HG02610 (cell line): ENCODE measurements at regions not wholly inside any gene's neighbourhood (a gene's known extent, or its start where the extent isn't known, plus 50 kb on each side); places are given as distances from the start of the nearest gene placed in this dataset.
"Not testable (repeated sequence)": the region's sequence is repeated elsewhere in the genome, so short reads cannot be mapped to it uniquely, and the experiment has no call there.

ENCODE experiments used
- ATAC-seq: cut with Tn5 transposase; IDR thresholded peaks from one replicate; pipeline ENCODE4 v1.9.1; 2021; ENCODE audit warnings: mild to moderate bottlenecking, moderate library complexity; ENCODE audit not compliant: unreplicated experiment

GRCh38 chr15:81744364-81744763, 301.5 kb downstream of the MEX3B start:
- no peak for ATAC-seq

GRCh38 chr15:81740416-81740815, 305.4 kb downstream of the MEX3B start:
- no peak for ATAC-seq

- no peak for ATAC-seq
These were observed 316.5 kb downstream of the MEX3B start for GRCh38 chr15:81729340-81729739.

GRCh38 chr15:81728726-81729125, 317.1 kb downstream of the MEX3B start:
- ATAC-seq = no peak

GRCh38 chr15:81725590-81725989, 320.2 kb downstream of the MEX3B start:
- ATAC-seq = no peak

GRCh38 chr15:81724536-81724935, 321.3 kb downstream of the MEX3B start:
- ATAC-seq = no peak

- ATAC-seq = no peak
These were observed 322.1 kb downstream of the MEX3B start for GRCh38 chr15:81723701-81724100.

GRCh38 chr15:81723113-81723651, 322.6 kb downstream of the MEX3B start:
- no peak for ATAC-seq

GRCh38 chr15:81716468-81716867, 329.4 kb downstream of the MEX3B start:
- ATAC-seq = not testable (repeated sequence)

GRCh38 chr15:81710328-81710727, 335.5 kb downstream of the MEX3B start:
- ATAC-seq = no peak

- not testable (repeated sequence) for ATAC-seq
These were observed 332.9 kb upstream of the TMC3 start for GRCh38 chr15:81706816-81707346.

- not testable (repeated sequence) for ATAC-seq
These were observed 331.7 kb upstream of the TMC3 start for GRCh38 chr15:81705727-81706126.

GRCh38 chr15:81686021-81686420, 312.0 kb upstream of the TMC3 start:
- no peak for ATAC-seq

- ATAC-seq = no peak
These were observed 311.2 kb upstream of the TMC3 start for GRCh38 chr15:81685237-81685636.

- no peak for ATAC-seq
These were observed 306.8 kb upstream of the TMC3 start for GRCh38 chr15:81680829-81681228.

- ATAC-seq = no peak
These were observed 292.8 kb upstream of the TMC3 start for GRCh38 chr15:81666839-81667238.

- no peak for ATAC-seq
These were observed 287.0 kb upstream of the TMC3 start for GRCh38 chr15:81660976-81661375.

GRCh38 chr15:81653259-81653658, 279.2 kb upstream of the TMC3 start:
- ATAC-seq = no peak

GRCh38 chr15:81645470-81645869, 271.5 kb upstream of the TMC3 start:
- no peak for ATAC-seq

- ATAC-seq = no peak
These were observed 269.8 kb upstream of the TMC3 start for GRCh38 chr15:81643771-81644170.

- no peak for ATAC-seq
These were observed 268.5 kb upstream of the TMC3 start for GRCh38 chr15:81642451-81642990.

- ATAC-seq = not testable (repeated sequence)
These were observed 262.1 kb upstream of the TMC3 start for GRCh38 chr15:81636064-81636463.

- no peak for ATAC-seq
These were observed 259.9 kb upstream of the TMC3 start for GRCh38 chr15:81633889-81634288.
